ENCODE measurements at regions not wholly inside any gene's neighbourhood (a gene's known extent, or its start where the extent isn't known, plus 50 kb on each side); places are given as distances from the start of the nearest gene placed in this dataset.

- no peak for TF ChIP-seq YY1 (IDR thresholded peaks at IDR 0.05; ENCODE audit: insufficient read depth, insufficient read length)
- no peak for TF ChIP-seq ZNF274 (IDR thresholded peaks at IDR 0.05; ENCODE audit: low read depth, low read length)
- no peak for TF ChIP-seq SUZ12 (IDR thresholded peaks at IDR 0.05; ENCODE audit: extremely low read depth, insufficient read depth, insufficient read length)
Observed at GRCh38 chr5:57753446-57753845, 270.8 kb upstream of the ACTBL2 start.
